Omental fat pad (tissue), 3 donors: ENCODE measurements at regions not wholly inside any gene's neighbourhood (a gene's known extent, or its start where the extent isn't known, plus 50 kb on each side); places are given as distances from the start of the nearest gene placed in this dataset.

Source experiments
- ATAC-seq: fragments of 150-250 bp; one replicate; pipeline ENCODE4 v1.9.1; 2016; ENCODE audit warnings: mild to moderate bottlenecking, moderate library complexity; ENCODE audit not compliant: low FRiP score
- DNase-seq: peaks from one replicate; pipeline ENCODE4 v3.0.0-alpha.2; 2019; ENCODE audit warnings: low spot score
- TF ChIP-seq, protein P1 (sequence below), 3 donors: fragments of 450-650 bp; IDR thresholded peaks; one replicate each; pipeline ENCODE4 v1.5.1; 2016 to 2017; ENCODE audit warnings: antibody characterized with exemption in 3 of 3, mild to moderate bottlenecking in 3 of 3, moderate library complexity in 2 of 3

DNA sequence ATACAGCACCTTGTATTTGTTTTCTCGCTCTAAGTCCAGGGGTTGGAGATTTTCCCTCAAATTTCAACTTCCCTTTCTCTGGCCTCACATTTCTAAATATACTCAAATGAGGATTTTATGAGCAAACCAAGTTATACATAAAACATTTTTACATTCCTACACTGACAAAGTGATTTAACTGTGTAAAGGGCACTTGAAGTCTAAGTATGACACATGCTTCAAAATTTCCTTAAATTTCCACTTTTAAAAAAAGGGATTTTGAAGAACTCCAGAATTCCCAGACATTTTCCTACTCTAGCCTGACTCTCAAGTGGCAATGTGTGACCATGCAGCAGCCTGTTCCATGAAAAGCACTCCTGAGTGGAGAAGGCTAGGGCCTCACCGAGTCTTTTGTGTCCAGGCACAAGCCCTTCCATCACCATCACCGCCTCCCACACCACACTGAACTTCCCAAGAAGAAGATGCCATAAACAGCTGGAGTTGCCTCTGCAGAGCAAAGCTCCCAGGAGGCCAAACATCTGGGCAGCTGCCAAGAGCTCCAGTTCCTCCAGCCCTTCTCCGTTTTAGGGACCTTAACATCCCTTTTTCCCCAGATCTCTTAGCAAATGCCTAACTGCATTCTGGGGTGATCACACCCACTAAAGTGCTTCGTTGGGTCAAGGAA is 68.9 kb downstream of the NCR2 start:
- TF ChIP-seq, protein P1, sequence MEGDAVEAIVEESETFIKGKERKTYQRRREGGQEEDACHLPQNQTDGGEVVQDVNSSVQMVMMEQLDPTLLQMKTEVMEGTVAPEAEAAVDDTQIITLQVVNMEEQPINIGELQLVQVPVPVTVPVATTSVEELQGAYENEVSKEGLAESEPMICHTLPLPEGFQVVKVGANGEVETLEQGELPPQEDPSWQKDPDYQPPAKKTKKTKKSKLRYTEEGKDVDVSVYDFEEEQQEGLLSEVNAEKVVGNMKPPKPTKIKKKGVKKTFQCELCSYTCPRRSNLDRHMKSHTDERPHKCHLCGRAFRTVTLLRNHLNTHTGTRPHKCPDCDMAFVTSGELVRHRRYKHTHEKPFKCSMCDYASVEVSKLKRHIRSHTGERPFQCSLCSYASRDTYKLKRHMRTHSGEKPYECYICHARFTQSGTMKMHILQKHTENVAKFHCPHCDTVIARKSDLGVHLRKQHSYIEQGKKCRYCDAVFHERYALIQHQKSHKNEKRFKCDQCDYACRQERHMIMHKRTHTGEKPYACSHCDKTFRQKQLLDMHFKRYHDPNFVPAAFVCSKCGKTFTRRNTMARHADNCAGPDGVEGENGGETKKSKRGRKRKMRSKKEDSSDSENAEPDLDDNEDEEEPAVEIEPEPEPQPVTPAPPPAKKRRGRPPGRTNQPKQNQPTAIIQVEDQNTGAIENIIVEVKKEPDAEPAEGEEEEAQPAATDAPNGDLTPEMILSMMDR (IDR thresholded peaks at IDR 0.05), result no peak
- no peak for ATAC-seq
- no peak for DNase-seq

DNA sequence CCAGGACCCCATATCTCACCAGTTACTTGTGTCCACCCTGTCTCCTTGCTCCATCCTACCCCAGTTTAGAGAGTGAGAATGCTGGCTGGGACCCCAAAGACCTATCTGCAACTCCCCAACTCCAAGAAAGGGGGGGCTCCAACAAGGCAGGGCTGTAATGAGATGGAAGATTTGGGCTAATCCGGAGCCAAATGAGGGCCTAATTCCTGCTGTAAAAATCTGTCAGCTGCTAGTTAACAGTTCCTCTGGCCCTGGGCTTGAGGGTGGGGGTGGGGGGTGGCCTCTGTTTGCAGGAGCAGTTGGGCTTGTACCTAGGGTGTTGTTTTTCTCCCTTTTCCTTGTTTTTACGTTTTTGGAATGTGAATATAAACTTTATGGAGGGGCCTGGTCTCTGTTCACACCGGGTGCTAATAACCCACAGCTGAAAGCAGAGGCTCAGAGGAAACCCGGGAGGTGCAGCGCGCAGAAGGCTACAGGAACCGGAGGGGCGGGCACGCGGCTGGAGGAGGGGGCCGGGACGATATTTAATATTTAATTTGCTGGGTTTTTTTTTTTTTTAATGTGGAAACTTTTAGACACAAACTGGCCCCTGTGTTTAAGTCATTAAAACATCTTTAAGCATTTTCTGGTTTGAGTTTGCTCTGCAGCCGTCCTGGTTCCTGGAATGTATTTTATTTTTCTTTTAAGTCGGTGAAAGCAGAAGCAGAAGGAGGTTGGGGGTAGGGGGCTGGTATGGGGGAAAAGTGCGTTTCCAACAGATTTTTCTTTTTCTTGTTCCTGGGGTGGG is 70.7 kb downstream of the NCR2 start:
- TF ChIP-seq, protein P1 (IDR thresholded peaks at IDR 0.05), result no peak
- DNase-seq (no peak), ATAC-seq (no peak)

DNA sequence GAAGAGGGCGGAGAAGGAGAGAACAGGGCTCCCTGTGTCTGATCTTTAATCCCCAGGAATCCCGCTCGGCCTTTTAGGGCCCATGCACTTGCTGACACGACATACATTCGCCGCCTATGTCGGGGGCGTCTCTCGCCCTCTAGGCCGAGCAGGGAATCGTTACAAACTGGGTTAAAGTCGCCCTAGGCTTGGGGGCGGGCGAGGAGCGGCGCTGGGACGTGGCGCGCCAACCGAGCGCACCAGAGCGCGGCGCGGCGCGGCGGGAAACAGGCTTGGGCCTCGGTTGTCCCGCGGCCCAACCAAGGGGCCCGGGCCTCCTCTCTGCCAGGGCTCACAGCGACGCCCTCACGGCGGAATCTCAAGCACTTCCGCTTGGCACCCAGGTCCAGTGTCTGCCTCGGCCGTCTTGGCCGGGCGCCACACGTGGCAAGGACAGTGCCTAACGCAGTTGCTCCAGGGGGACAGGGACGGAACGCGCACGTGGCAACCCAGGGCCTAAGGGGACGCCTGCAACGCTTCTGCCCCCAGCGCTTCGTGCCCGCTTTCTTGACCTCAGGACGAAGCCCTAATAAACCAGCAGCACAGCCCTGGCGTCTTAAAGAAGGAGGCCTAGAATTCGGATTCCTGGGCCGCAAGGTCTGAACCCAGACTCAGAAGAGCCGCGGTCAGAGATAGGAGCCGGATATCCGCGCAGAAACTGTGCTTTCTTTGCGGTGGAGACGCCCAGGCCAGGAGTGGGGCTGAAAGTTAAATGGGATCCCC is 71.5 kb downstream of the NCR2 start:
- ATAC-seq, result no peak
- no peak for DNase-seq
- TF ChIP-seq, protein P1 (IDR thresholded peaks at IDR 0.05), result no peak

DNA sequence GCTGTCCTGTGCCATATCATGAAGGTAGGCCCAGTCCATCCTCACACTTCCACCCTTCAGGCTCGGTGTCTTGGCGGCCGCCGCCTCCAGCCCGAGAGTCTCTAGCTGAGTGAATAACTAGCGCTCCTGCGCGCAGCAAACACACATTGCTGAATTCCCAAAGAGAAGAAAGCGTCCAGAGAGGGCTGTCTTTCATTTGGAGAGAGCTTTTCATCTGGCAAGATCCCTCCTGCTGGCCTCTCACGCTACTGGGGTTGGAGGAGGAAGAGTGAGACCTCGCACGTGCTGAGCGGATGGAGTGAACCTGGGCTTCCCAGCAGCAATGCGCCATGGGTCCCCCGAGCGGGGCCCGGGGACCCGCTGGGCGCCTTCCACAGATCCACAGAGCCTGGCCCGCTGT is 73.2 kb downstream of the NCR2 start:
- ATAC-seq (no peak), DNase-seq (no peak)
- TF ChIP-seq, protein P1 (IDR thresholded peaks at IDR 0.05), result no peak

DNA sequence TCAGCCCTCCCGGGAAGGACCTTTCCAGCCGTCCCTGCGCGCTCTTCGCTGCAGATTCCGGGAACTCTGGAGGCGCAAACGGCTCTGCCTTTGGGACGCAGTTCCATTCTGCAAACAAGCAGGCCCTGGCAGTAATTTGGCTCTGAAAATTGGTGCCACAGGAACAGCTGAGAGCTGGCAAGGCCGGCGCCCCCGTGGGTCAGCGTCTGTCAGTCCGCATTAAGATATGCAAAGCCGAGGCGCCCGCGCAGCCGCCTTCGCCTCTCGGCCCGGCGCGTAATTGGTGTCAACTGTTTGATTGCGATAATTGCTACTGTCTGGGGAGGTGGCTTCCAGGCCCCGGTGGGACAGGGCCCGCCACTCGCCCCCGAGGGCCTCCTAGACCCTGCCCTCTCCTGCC is 73.6 kb downstream of the NCR2 start:
- TF ChIP-seq, protein P1 (IDR thresholded peaks at IDR 0.05), result no peak
- ATAC-seq (no peak), DNase-seq (no peak)

DNA sequence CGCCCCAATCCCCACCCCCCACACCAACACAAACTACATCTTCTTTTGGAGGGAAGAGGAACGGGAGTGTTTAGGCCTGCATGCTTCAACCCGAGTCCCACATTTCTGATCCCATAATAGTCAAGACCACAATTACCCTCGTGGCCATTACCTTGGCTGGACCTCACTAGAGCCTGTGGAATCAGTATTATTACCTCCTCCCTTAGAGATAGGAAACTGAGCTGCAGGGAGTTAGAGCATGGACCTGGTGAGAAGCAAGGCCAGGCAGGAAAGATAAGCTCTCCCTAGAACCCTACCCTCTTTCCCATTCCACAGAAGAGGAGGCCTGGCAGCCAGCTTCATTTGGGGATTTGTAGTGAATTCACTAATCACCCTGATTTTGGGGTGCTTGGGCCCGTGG is 74.1 kb downstream of the NCR2 start:
- TF ChIP-seq, protein P1 (IDR thresholded peaks at IDR 0.05), result no peak
- ATAC-seq, result no peak
- no peak for DNase-seq
